DMS153 treated with DMSO at 0.1 percent for 48 hours (cell line): ENCODE measurements at regions not wholly inside any gene's neighbourhood (a gene's known extent, or its start where the extent isn't known, plus 50 kb on each side); places are given as distances from the start of the nearest gene placed in this dataset.
"Not testable (repeated sequence)": the region's sequence is repeated elsewhere in the genome, so short reads cannot be mapped to it uniquely, and the experiment has no call there.

Experiments
- DNase-seq: peaks from one replicate; lab custom pipeline; 2025; ENCODE audit not compliant: unreplicated experiment; lab: John Stamatoyannopoulos, UW

- no peak for DNase-seq
Measured at GRCh38 chr4:107392951-107393350, 327.1 kb downstream of the PAPSS1 start.

DNA sequence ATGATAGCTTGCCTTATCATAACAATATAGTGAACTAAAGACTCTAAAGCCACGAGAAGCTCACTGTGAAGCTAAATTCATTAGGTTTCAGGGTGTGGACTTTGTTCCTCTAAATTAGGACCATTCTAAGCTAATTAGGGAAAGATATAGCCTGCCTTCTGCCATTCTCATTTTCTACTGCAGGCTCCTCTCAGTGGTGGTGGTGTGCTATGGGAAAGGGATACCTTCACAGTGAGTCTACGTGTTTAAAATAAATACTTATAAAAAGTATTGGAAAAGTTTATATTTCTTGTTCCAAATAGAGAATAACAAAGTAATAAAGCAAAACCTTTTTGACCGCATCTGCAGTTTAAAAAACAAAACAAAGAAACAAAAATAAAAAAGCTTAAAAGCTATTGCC lies 327.7 kb downstream of the PAPSS1 start:
- no peak for DNase-seq

DNA sequence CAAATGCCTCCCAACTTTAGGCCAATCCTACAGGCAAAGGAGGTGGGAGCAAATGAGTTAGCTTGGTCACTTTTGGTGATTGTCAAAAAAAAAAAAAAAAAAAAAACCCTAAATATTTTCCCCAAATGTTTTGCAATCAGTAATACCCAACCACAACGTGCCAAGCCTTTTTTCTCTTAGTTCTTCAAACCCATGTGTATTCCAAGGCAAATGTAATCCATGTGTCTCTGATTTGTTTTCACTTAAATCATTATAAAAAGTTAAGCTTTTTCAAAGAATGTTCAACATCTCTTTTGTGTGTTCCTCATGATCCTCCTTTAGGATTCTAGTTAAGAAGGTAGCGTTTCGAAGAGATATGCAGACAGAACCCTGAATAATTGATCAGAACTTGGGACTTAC lies 328.4 kb downstream of the PAPSS1 start:
- no peak for DNase-seq

DNA sequence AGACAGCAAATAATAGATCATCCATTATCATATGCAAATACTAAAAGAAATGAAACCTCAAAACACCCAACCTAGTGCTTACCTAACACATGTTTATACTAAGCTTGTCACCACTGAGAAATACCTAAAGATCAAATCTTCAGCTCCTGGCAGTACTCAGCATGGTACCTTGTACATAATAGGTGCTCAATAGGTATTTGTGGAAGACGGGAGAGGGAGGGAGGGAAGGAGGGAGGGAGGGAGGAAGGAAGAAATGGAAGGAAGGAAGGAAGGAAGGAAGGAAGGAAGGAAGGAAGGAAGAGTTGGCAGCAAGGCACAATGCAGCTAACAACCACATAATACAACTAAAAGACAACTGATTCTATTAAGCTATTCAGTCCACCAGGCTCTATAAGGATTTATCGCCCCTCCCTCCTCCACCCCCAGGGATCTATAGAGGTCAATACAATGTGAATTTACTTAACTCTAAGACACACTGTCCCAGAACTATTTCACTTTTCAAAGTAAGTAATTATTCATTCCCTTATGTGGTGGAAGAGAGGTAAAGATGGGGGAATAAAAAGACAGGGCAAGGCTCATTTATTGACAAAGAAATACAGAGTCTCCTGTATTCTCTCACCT lies 328.9 kb downstream of the PAPSS1 start:
- DNase-seq: no peak

GRCh38 chr4:107389965-107390364 lies 330.1 kb downstream of the PAPSS1 start:
- DNase-seq: no peak

DNA sequence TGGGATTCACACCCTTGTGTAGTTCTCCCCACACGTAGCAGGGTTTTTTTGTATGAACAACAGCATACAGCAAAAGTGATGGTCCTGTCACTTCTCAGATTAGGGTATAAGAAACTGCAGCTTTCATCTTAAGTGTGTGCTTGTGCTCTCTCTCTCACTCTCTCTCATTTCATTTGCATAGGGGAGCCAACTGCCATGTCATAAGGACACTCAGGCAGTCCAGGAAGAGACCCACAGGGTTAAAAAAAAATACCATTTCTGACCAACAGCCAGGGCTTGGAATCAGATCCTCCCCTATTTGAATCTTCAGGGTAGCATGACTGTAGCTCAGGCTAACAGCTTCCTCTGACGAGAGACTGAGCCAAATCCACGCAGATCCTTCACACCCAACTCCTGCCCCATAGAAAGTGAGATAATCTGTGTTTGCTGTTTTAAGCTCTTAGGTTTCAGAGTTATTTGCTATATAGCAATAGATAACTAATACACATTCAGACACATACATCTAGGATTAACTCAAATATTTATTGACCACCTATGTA lies 331.2 kb downstream of the PAPSS1 start:
- no peak for DNase-seq

GRCh38 chr4:107380836-107381438 lies 339.1 kb downstream of the PAPSS1 start:
- DNase-seq: no peak

DNA sequence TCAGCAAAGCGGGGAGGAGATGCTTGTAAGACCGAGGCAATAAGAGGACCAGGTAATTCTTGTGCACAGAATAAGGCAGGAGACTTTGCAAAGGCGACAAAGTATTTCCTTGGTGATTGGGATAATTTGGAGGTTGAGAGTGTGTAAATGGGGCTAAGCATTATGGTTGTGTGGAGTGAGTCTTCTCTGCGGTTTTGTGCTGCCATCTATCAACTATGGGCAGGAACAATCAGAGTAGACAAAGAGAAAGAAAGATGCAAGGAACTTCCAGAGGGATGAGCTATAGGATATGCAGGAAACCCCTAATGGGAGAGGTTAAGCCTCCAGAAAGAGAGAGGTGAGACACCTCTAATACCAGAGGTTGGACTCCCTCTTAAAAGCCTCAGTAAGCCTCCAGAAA lies 339.8 kb downstream of the PAPSS1 start:
- DNase-seq: no peak

- no peak for DNase-seq
Measured at GRCh38 chr4:107379054-107379869, 340.8 kb downstream of the PAPSS1 start.

DNA sequence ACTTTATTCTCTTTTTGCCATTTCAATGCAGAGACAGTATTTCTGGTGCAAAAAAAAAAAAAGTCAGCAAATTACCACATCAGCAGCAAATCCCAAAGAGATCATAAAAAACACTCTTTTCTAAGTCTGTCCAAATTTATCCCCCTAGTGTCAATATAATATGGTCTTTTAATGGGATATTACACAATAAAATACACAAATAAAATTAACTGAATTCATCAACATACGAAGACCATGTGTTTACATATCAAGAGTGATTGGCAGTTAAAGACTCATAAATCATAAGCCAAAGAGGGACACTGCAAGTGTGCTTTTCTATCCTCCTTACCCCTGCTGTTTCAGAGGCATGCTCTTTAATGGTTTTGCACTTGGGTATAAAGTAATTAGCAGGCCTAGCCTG lies 340.2 kb upstream of the DKK2 start:
- no peak for DNase-seq

DNA sequence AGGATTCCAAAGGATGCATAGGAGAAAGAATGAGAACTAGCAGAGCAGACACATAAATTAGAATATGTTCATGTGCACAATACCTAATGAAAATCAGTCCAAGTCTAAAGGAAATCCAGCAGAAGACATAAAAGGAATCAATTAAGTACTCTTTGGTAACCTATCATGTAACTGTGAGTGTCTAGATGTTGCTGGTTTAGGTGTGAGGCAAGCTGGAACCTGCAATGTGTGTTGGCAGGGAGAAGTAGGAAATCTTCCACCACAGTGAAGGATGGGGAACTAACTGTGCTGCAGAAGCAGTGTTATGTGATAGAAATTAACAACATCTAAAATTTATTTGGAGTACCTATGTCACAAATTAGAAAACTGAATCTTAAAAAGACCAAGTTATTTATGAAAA lies 330.8 kb upstream of the DKK2 start:
- no peak for DNase-seq

GRCh38 chr4:107366016-107366735 lies 330.1 kb upstream of the DKK2 start:
- DNase-seq: no peak

DNA sequence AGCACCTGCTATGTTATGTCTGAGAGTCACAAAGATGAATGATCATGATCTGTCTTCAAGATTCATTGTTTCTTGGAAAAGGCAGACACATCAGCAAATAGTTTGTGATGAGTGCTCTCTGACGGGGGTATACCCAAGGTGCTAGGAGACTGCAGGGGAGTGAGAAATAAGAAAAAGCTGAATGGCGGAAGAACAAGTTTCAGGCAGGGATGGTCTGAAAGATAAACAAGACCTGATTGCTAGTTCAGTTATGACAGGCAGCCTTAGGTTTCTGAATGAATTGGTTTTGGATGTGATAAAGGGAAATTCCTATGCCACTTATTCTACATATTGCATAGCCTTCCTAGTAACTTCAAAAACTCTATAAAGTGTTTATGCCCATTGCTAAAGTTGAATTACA lies 327.0 kb upstream of the DKK2 start:
- no peak for DNase-seq

- DNase-seq: no peak
Measured at GRCh38 chr4:107359208-107359607, 323.1 kb upstream of the DKK2 start.

DNA sequence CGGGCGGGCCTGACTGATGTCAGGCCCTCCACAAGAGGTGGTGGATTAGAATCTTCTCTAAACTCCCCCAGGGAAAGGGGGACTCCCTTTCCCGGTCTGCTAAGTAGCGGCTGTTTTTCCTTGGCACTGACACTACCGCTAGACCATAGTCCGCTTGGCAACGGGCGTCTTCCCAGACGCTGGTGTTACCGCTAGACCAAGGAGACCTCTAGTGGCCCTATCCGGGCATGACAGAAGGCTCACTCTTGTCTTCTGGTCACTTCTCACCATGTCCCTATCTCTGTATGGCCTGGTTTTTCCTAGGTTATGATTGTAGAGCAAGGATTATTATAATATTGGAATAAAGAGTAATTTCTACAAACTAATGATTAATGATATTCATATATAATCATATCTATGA lies 318.2 kb upstream of the DKK2 start:
- DNase-seq: not testable (repeated sequence)

DNA sequence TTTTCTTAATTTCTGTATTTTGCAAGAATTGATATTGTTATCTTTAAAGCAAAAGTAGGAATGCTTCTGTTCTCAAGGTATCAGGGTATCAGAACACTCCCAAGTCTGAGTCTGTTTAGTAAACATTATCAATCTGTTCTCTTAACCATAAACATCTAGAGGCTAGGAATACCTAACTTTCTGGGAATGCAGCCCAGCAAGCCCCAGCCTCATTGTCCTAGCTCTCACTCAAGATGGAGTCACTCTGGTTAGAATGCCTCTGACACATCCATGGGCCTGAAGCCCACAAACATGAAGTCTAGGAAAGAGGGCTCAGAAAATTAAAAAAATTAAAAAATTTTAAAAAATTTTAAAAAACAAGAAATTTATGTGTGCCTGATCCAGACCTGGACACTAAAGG lies 315.1 kb upstream of the DKK2 start:
- no peak for DNase-seq

GRCh38 chr4:107349732-107350131 lies 313.6 kb upstream of the DKK2 start:
- no peak for DNase-seq

DNA sequence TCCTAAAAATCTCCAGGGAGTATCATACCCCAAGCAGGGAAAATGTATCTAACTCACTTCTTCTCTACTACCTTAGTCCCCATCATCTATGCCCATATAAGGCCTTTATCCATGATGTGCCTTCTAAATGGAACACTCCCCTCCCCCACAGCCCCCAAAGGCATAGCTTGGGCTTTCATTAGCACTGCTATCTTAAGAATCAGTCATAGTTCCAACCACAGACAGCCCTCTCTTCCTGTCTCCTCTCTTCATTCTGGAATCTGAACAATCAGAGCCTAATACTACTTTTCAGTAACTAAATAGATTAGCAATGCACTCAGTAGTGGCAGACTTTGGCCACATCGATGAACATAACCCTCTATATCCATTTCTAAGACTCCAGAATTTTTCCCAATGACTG lies 313.2 kb upstream of the DKK2 start:
- no peak for DNase-seq

DNA sequence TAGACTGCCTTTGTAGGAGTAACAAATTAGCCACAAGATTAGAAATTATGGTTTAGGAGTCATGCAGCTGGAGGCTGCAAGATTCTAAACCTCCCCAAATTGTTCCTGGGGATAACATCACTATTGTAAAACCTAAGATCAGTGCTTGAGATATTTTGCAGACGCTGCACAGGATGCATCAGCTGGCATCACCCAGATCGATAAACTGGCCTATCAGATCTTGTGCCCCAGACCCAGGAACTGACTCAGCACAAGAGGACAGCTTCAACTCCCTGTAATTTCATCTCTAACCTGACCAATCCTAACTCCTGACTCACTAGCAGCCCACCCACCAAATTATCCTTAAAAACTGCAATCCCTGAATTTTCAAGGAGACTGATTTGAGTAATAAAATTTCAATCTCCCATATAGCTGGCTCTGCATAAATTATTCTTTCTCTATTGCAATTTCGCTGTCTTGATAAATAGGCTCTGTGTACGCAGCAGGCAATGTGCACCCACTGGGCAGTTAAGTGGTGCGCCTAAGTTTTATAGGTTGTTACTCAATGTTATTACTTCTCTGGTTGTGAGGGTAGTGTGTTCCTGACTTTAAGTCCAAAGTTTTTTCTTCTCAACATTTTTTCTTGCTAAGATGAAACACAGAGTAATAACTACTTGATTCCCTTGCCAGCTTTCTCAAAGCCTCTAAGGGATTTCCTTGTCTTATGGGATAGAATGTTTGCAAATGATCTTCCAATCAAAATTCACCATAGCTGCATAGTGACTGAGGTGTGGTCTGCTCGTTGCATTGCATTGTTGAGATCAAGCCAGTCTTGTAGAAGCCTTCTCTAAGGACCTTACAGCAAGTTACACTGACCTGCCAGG lies 312.3 kb upstream of the DKK2 start:
- DNase-seq: no peak

GRCh38 chr4:107333518-107333917 lies 297.4 kb upstream of the DKK2 start:
- no peak for DNase-seq

DNA sequence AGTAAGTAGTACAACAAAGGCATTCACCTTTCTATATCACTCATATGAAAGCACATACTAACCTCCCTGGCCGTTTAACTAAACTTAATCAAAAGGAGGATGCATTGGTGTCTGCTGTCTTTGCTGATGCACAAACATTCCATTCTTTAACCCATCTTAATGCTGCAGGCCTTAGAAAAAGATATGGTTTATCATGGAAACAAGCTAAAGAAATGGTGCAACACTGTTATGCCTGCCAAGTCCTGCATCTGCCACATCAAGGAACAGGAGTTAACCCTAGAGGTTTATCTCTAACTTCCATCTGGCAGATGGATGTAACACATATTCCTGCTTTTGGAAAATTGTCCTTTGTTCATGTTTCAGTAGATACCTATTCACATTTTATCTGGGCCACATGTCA lies 296.5 kb upstream of the DKK2 start:
- not testable (repeated sequence) for DNase-seq
